ENCODE measurements at regions not wholly inside any gene's neighbourhood (a gene's known extent, or its start where the extent isn't known, plus 50 kb on each side); places are given as distances from the start of the nearest gene placed in this dataset.

DNA sequence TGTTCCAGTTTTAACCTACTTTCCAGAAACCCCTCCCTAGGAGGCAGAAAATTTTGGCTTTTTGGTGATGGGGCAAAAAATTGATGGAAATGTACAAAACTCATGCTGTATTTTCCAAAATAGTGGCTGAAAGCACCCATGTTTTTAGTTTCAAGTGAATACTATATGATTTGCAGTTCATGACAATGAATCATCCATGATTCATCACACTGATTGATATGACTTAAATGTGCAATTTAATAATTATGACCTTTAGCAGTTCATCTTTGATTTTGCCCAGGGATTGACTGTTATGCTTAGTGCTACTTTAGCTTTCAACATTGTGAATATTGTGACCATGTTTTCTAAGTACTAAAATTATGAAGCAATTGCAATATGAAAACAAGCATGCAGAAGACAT, 478.7 kb downstream of the HTR1B start:
- no peak overlapping the region for H3K4me2 ChIP-seq (ENCODE audit: low read length)
- no peak for DNase-seq (ENCODE audit: low read depth, low spot score)
- no peaks in the 10 kb centered on the region for H3K9me3 ChIP-seq (ENCODE audit: control insufficient read depth in 1 of 2, insufficient read depth in 1 of 2, low read depth in 1 of 2, low read length in 2 of 2)
- no peaks in the 10 kb centered on the region for H3K27me3 ChIP-seq (ENCODE audit: insufficient read depth, low read length)
- ChIA-PET POLR2A (no interaction called here), RAD21 (ENCODE audit: low non-redundant PET in 1 of 2, low total read pairs in 2 of 2, uncharacterized antibody in 2 of 2, unreplicated experiment in 2 of 2) (no interaction called here), CTCF (no interaction called here)
- H3K4me3 ChIP-seq (replicated peaks in 1 of 2; ENCODE audit: low read depth in 1 of 2, low read length in 2 of 2): no peak overlapping the region
- no peaks in the 10 kb centered on the region; the same call in 1 of the 2 replicates for H4K20me1 ChIP-seq (ENCODE audit: insufficient read depth)
- H2AFZ ChIP-seq (ENCODE audit: low read depth, low read length, poor library complexity, severe bottlenecking): no peak overlapping the region
- no peak for ATAC-seq
- no peaks in the 10 kb centered on the region for H3K36me3 ChIP-seq (ENCODE audit: control insufficient read depth in 1 of 2, insufficient read depth in 2 of 2, low read length in 2 of 2)
- no peak overlapping the region for H3K9ac ChIP-seq (ENCODE audit: low read length)
- intact Hi-C loops (cut with micrococcal nuclease): no loop called here
- H3K27ac ChIP-seq (ENCODE audit: low read depth, low read length): no peak overlapping the region
- H3K9me2 ChIP-seq (ENCODE audit: insufficient read depth): no peaks in the 10 kb centered on the region
- BruUV-seq (replicated peaks): no TSS peak
- no peaks in the 10 kb centered on the region for H3K79me2 ChIP-seq (ENCODE audit: insufficient read depth, low read length)
- peaks cover 0 to 6% of the 10 kb centered on the region in 2 experiments; a peak in 1 of 4 replicates for H3K4me1 ChIP-seq (ENCODE audit: control insufficient read depth in 1 of 2, insufficient read depth in 2 of 2, low read length in 2 of 2)
- TF ChIP-seq FOSL1 (IDR thresholded peaks at IDR 0.05; ENCODE audit: low read depth) (0 out of 2 replicates have a peak, but pooled peaks have one; percentile 22), POLR2A (IDR thresholded peaks at IDR 0.05; ENCODE audit: borderline replicate concordance, extremely low read depth, insufficient read depth, insufficient read length) (no peak)

DNA sequence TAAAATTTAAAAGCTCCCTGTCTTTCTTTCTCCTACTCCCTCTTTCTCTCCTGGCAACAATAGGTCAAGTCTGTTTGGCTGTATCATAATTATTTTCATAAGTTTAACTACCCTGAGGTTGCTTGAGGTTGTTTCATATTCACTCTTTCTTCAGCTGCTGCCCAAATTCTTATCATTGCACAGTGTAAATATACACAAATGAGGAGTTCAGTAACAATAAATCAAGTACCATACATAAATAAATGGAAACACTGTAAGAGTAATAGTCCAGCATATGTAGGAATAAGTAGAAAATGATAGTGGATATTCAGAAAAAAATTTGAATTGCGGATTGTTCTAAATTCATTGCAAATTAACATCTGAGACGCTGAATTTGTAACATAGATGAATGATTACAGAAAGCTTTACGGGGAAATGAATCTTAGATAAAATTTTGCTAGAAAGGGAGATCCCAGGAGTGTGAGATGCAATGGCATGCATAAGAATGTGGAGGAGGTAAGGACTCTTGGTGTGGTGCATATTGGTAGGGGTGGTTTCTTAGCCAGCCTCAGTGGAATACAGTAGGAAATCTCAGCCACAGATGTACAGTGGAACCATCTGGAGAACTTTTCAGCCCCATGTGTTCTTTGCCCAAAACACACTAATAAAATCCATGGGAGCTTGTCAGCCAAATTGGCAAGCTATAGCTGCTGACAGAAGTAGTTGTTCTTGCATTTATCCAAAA, 480.7 kb downstream of the HTR1B start:
- intact Hi-C loops (cut with micrococcal nuclease): no loop called here
- no peak for ATAC-seq
- Histone ChIP-seq H3K4me3 (replicated peaks in 1 of 2; ENCODE audit: low read depth in 1 of 2, low read length in 2 of 2) (no peak overlapping the region), H3K9me2 (ENCODE audit: insufficient read depth) (no peaks in the 10 kb centered on the region), H3K27me3 (ENCODE audit: insufficient read depth, low read length) (no peaks in the 10 kb centered on the region), H3K4me1 (ENCODE audit: control insufficient read depth in 1 of 2, insufficient read depth in 2 of 2, low read length in 2 of 2) (peaks cover 0 to 6% of the 10 kb centered on the region in 2 experiments; a peak in 1 of 4 replicates), H3K36me3 (ENCODE audit: control insufficient read depth in 1 of 2, insufficient read depth in 2 of 2, low read length in 2 of 2) (no peaks in the 10 kb centered on the region), H3K27ac (ENCODE audit: low read depth, low read length) (no peak overlapping the region), H2AFZ (ENCODE audit: low read depth, low read length, poor library complexity, severe bottlenecking) (no peak overlapping the region), H3K9ac (ENCODE audit: low read length) (no peak overlapping the region), H4K20me1 (ENCODE audit: insufficient read depth) (no peaks in the 10 kb centered on the region; the same call in 1 of the 2 replicates), H3K79me2 (ENCODE audit: insufficient read depth, low read length) (no peaks in the 10 kb centered on the region), H3K9me3 (ENCODE audit: control insufficient read depth in 1 of 2, insufficient read depth in 1 of 2, low read depth in 1 of 2, low read length in 2 of 2) (no peaks in the 10 kb centered on the region), H3K4me2 (ENCODE audit: low read length) (no peak overlapping the region)
- POLR2A ChIA-PET: no interaction called here
- CTCF ChIA-PET: no interaction called here
- RAD21 ChIA-PET (ENCODE audit: low non-redundant PET in 1 of 2, low total read pairs in 2 of 2, uncharacterized antibody in 2 of 2, unreplicated experiment in 2 of 2): no interaction called here
- DNase-seq (ENCODE audit: low read depth, low spot score): no peak
- BruUV-seq (replicated peaks): no TSS peak
- TF ChIP-seq, protein P1, sequence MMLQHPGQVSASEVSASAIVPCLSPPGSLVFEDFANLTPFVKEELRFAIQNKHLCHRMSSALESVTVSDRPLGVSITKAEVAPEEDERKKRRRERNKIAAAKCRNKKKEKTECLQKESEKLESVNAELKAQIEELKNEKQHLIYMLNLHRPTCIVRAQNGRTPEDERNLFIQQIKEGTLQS (IDR thresholded peaks at IDR 0.05): no peak
- no peak for TF ChIP-seq CBX3 (IDR thresholded peaks at IDR 0.05; ENCODE audit: low read depth)
- no peak for TF ChIP-seq ZFX (IDR thresholded peaks at IDR 0.05)
- no peak for TF ChIP-seq TCF7L2 (IDR thresholded peaks at IDR 0.05; ENCODE audit: borderline replicate concordance, extremely low read depth, insufficient read depth, insufficient read length)
- TF ChIP-seq, protein P2, sequence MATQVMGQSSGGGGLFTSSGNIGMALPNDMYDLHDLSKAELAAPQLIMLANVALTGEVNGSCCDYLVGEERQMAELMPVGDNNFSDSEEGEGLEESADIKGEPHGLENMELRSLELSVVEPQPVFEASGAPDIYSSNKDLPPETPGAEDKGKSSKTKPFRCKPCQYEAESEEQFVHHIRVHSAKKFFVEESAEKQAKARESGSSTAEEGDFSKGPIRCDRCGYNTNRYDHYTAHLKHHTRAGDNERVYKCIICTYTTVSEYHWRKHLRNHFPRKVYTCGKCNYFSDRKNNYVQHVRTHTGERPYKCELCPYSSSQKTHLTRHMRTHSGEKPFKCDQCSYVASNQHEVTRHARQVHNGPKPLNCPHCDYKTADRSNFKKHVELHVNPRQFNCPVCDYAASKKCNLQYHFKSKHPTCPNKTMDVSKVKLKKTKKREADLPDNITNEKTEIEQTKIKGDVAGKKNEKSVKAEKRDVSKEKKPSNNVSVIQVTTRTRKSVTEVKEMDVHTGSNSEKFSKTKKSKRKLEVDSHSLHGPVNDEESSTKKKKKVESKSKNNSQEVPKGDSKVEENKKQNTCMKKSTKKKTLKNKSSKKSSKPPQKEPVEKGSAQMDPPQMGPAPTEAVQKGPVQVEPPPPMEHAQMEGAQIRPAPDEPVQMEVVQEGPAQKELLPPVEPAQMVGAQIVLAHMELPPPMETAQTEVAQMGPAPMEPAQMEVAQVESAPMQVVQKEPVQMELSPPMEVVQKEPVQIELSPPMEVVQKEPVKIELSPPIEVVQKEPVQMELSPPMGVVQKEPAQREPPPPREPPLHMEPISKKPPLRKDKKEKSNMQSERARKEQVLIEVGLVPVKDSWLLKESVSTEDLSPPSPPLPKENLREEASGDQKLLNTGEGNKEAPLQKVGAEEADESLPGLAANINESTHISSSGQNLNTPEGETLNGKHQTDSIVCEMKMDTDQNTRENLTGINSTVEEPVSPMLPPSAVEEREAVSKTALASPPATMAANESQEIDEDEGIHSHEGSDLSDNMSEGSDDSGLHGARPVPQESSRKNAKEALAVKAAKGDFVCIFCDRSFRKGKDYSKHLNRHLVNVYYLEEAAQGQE (IDR thresholded peaks at IDR 0.05; ENCODE audit: low read depth): no peak
- TF ChIP-seq RAD21 (IDR thresholded peaks at IDR 0.05; ENCODE audit: low read depth): no peak
- TF ChIP-seq SRF (IDR thresholded peaks at IDR 0.05; ENCODE audit: low read depth): no peak
- TF ChIP-seq, protein P3, sequence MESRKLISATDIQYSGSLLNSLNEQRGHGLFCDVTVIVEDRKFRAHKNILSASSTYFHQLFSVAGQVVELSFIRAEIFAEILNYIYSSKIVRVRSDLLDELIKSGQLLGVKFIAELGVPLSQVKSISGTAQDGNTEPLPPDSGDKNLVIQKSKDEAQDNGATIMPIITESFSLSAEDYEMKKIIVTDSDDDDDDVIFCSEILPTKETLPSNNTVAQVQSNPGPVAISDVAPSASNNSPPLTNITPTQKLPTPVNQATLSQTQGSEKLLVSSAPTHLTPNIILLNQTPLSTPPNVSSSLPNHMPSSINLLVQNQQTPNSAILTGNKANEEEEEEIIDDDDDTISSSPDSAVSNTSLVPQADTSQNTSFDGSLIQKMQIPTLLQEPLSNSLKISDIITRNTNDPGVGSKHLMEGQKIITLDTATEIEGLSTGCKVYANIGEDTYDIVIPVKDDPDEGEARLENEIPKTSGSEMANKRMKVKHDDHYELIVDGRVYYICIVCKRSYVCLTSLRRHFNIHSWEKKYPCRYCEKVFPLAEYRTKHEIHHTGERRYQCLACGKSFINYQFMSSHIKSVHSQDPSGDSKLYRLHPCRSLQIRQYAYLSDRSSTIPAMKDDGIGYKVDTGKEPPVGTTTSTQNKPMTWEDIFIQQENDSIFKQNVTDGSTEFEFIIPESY (IDR thresholded peaks at IDR 0.05; ENCODE audit: extremely low read depth, insufficient replicate concordance, low read length): no peak
- no peak for TF ChIP-seq EZH2phosphoT487 (IDR thresholded peaks at IDR 0.05; ENCODE audit: borderline replicate concordance)
- no peak for TF ChIP-seq JUND (IDR thresholded peaks at IDR 0.05)
- TF ChIP-seq ELF1 (IDR thresholded peaks at IDR 0.05; ENCODE audit: borderline replicate concordance, low read depth): no peak
- no peak for TF ChIP-seq EGR1 (IDR thresholded peaks at IDR 0.05; ENCODE audit: low read depth)
- TF ChIP-seq YY1 (IDR thresholded peaks at IDR 0.05; ENCODE audit: extremely low read depth, insufficient replicate concordance, low read depth, low read length): no peak
- no peak for TF ChIP-seq CEBPB (IDR thresholded peaks at IDR 0.05; ENCODE audit: low read depth)
